IPS-NIHi11 (cell line): ENCODE measurements at regions not wholly inside any gene's neighbourhood (a gene's known extent, or its start where the extent isn't known, plus 50 kb on each side); places are given as distances from the start of the nearest gene placed in this dataset.

Source experiments
- DNase-seq: peaks from one replicate; pipeline ENCODE4 v3.0.0; 2012; ENCODE audit warnings: mixed read lengths, low spot score

GRCh38 chr18:10316778-10317177 lies 137.7 kb upstream of the APCDD1 start:
- DNase-seq: no peak

GRCh38 chr18:10317864-10318690 lies 136.4 kb upstream of the APCDD1 start:
- DNase-seq: no peak

- peak; percentile 22 for DNase-seq
These were observed 135.8 kb upstream of the APCDD1 start for GRCh38 chr18:10318691-10318970.

GRCh38 chr18:10319026-10319425 lies 135.4 kb upstream of the APCDD1 start:
- DNase-seq: no peak

GRCh38 chr18:10319914-10320600 lies 134.4 kb upstream of the APCDD1 start:
- DNase-seq: no peak

- no peak for DNase-seq
These were observed 133.6 kb upstream of the APCDD1 start for GRCh38 chr18:10320791-10321190.

- DNase-seq: no peak
These were observed 132.9 kb upstream of the APCDD1 start for GRCh38 chr18:10321576-10321975.

GRCh38 chr18:10322004-10322403 lies 132.4 kb upstream of the APCDD1 start:
- no peak for DNase-seq

GRCh38 chr18:10322435-10322834 lies 132.0 kb upstream of the APCDD1 start:
- no peak for DNase-seq

GRCh38 chr18:10329101-10329500 lies 125.3 kb upstream of the APCDD1 start:
- no peak for DNase-seq

- no peak for DNase-seq
These were observed 124.0 kb upstream of the APCDD1 start for GRCh38 chr18:10330428-10330827.

GRCh38 chr18:10332452-10332851 lies 122.0 kb upstream of the APCDD1 start:
- no peak for DNase-seq

- no peak for DNase-seq
These were observed 117.6 kb upstream of the APCDD1 start for GRCh38 chr18:10336749-10337350.

GRCh38 chr18:10340821-10341220 lies 113.6 kb upstream of the APCDD1 start:
- DNase-seq: no peak

GRCh38 chr18:10343778-10344177 lies 110.7 kb upstream of the APCDD1 start:
- DNase-seq: no peak

- no peak for DNase-seq
These were observed 107.6 kb upstream of the APCDD1 start for GRCh38 chr18:10346749-10347415.

- DNase-seq: no peak
These were observed 104.9 kb upstream of the APCDD1 start for GRCh38 chr18:10349561-10349960.

- DNase-seq: no peak
These were observed 103.8 kb upstream of the APCDD1 start for GRCh38 chr18:10350661-10351060.

- no peak for DNase-seq
These were observed 103.1 kb upstream of the APCDD1 start for GRCh38 chr18:10351219-10351818.

- DNase-seq: no peak
These were observed 102.6 kb upstream of the APCDD1 start for GRCh38 chr18:10351858-10352257.

- DNase-seq: no peak
These were observed 101.8 kb upstream of the APCDD1 start for GRCh38 chr18:10352671-10353070.

GRCh38 chr18:10353791-10354190 lies 100.6 kb upstream of the APCDD1 start:
- no peak for DNase-seq
